PC-9 (cell line): ENCODE measurements at regions not wholly inside any gene's neighbourhood (a gene's known extent, or its start where the extent isn't known, plus 50 kb on each side); places are given as distances from the start of the nearest gene placed in this dataset.

Experiments used
- BruUV-seq: library from RNA; stranded (reverse); fragments of 400-500 nt; replicated peaks from 2 replicates; lab custom pipeline; 2021; lab: Mats Ljungman, UMichigan
- CTCF ChIA-PET: fragments of 300-600 bp; sonication (Branson Sonifier 250); formaldehyde crosslinking; loops from one replicate; lab custom pipeline; 2022; ENCODE audit warnings: antibody characterized with exemption; lab: Charles Lee
- POLR2A ChIA-PET: fragments of 300-600 bp; sonication (Branson Sonifier 250); formaldehyde crosslinking; loops from one replicate; lab custom pipeline; 2022; ENCODE audit warnings: antibody characterized with exemption; ENCODE audit not compliant: unreplicated experiment; lab: Charles Lee
- DNase-seq, 2 experiments: peaks; one replicate each; pipeline versions ENCODE4 v3.0.0 to v3.0.0-alpha.2; 2015 to 2022; ENCODE audit warnings: mixed read lengths in 1 of 2
- H2AFZ ChIP-seq: fragments of 200-600 bp; sonication (generic); 2 replicates; pipeline ENCODE4 v1.8.1; 2017; ENCODE audit warnings: antibody characterized with exemption
- H3F3A ChIP-seq: fragments of 200-600 bp; sonication (generic); 2 replicates; pipeline ENCODE4 v1.8.1; 2017; ENCODE audit warnings: antibody characterized with exemption, mild to moderate bottlenecking, low read depth; ENCODE audit not compliant: insufficient read depth
- H3K27ac ChIP-seq: fragments of 200-600 bp; sonication (generic); 2 replicates; pipeline ENCODE4 v1.6.1; 2016; ENCODE audit warnings: mixed run types
- H3K27me3 ChIP-seq: fragments of 200-600 bp; sonication (generic); 2 replicates; pipeline ENCODE4 v1.6.1; 2016; ENCODE audit warnings: low read depth, mixed run types; ENCODE audit not compliant: insufficient read depth
- H3K36me3 ChIP-seq: fragments of 200-600 bp; sonication (generic); 2 replicates; pipeline ENCODE4 v1.6.1; 2016; ENCODE audit warnings: low read depth, mixed run types
- H3K4me1 ChIP-seq: fragments of 200-600 bp; sonication (generic); replicated peaks from 2 replicates; pipeline ENCODE4 v1.6.1; 2016; ENCODE audit warnings: mixed run types; ENCODE audit not compliant: insufficient read depth
- H3K4me2 ChIP-seq: fragments of 200-600 bp; sonication (generic); 2 replicates; pipeline ENCODE4 v1.6.1; 2017; ENCODE audit warnings: mixed run types
- H3K4me3 ChIP-seq: fragments of 200-600 bp; sonication (generic); 2 replicates; pipeline ENCODE4 v1.6.1; 2016; ENCODE audit warnings: mixed run types
- H3K79me2 ChIP-seq: fragments of 200-600 bp; sonication (generic); 2 replicates; pipeline ENCODE4 v1.6.1; 2017; ENCODE audit warnings: low read depth, mixed run types
- H3K9me2 ChIP-seq: fragments of 200-600 bp; sonication (generic); 2 replicates; pipeline ENCODE4 v1.8.1; 2017; ENCODE audit warnings: mild to moderate bottlenecking; ENCODE audit not compliant: insufficient read depth
- H3K9me3 ChIP-seq: fragments of 200-600 bp; sonication (generic); 2 replicates; pipeline ENCODE4 v1.8.1; 2016; ENCODE audit warnings: low read depth; ENCODE audit not compliant: insufficient read depth
- H4K20me1 ChIP-seq: fragments of 200-600 bp; sonication (generic); 2 replicates; pipeline ENCODE4 v1.8.1; 2017; ENCODE audit not compliant: insufficient read depth
- EZH2 ChIP-seq: fragments of 200-600 bp; sonication (generic); IDR thresholded peaks from 2 replicates; pipeline ENCODE4 v1.8.0; 2017; ENCODE audit warnings: antibody characterized with exemption, low read depth
- intact Hi-C: fragments of 100-400 bp; cut with micrococcal nuclease; formaldehyde crosslinking; loops from one replicate; pipeline ENCODE4 v1.10.0; 2022; ENCODE audit not compliant: unreplicated experiment
- TF ChIP-seq, protein P1 (sequence below): fragments of 200-600 bp; sonication (generic); conservative IDR thresholded peaks from 2 replicates; pipeline ENCODE4 v1.6.1; 2017; ENCODE audit warnings: mixed run types, antibody characterized with exemption, mild to moderate bottlenecking, moderate library complexity

DNA sequence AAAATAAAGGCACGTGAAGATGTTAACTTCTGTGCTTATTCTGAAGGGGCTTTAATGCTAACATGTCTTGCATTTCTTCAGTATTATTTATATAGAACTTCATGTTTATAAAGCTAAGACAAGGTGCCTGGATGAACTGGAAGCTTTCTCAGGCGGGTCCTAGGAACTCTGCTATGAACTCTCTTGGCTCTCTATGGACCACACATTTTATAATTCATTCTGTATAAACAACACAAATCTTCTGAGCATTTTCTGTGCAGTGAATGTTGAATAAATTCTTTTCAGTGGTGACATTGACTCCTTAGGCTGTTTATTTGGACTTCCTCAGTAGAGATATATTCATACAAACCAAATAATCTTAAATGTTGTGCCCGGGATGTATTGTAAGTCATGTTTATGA is 79.6 kb downstream of the TRIL start:
- no peaks in the 10 kb centered on the region for H3K27me3 ChIP-seq
- POLR2A ChIA-PET, result interaction anchor here (0.5 kb wide), 1 partner anchor 29 kb away, joined by 13 read pairs; no protein-coding TSS in a partner anchor
- TF ChIP-seq EZH2, result no peak
- TF ChIP-seq, protein P1, sequence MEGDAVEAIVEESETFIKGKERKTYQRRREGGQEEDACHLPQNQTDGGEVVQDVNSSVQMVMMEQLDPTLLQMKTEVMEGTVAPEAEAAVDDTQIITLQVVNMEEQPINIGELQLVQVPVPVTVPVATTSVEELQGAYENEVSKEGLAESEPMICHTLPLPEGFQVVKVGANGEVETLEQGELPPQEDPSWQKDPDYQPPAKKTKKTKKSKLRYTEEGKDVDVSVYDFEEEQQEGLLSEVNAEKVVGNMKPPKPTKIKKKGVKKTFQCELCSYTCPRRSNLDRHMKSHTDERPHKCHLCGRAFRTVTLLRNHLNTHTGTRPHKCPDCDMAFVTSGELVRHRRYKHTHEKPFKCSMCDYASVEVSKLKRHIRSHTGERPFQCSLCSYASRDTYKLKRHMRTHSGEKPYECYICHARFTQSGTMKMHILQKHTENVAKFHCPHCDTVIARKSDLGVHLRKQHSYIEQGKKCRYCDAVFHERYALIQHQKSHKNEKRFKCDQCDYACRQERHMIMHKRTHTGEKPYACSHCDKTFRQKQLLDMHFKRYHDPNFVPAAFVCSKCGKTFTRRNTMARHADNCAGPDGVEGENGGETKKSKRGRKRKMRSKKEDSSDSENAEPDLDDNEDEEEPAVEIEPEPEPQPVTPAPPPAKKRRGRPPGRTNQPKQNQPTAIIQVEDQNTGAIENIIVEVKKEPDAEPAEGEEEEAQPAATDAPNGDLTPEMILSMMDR, result no peak
- no peak overlapping the region for H3K4me2 ChIP-seq
- no peaks in the 10 kb centered on the region for H3K4me1 ChIP-seq
- no peaks in the 10 kb centered on the region for H4K20me1 ChIP-seq
- no peak for DNase-seq
- H3K9me2 ChIP-seq, result no peaks in the 10 kb centered on the region
- H3K4me3 ChIP-seq, result no peak overlapping the region
- no peak overlapping the region for H3K27ac ChIP-seq
- intact Hi-C loops, result no loop called here
- H2AFZ ChIP-seq, result no peak overlapping the region
- H3K36me3 ChIP-seq, result no peaks in the 10 kb centered on the region
- H3K9me3 ChIP-seq, result no peaks in the 10 kb centered on the region
- no peaks in the 10 kb centered on the region for H3F3A ChIP-seq
- CTCF ChIA-PET, result no interaction called here
- no TSS peak for BruUV-seq
- H3K79me2 ChIP-seq, result no peaks in the 10 kb centered on the region
